GM19240 (cell line): ENCODE measurements at regions not wholly inside any gene's neighbourhood (a gene's known extent, or its start where the extent isn't known, plus 50 kb on each side); places are given as distances from the start of the nearest gene placed in this dataset.
"Not testable (repeated sequence)": the region's sequence is repeated elsewhere in the genome, so short reads cannot be mapped to it uniquely, and the experiment has no call there.

Experiments used
- DNase-seq: peaks from one replicate; pipeline ENCODE4 v3.0.0; 2011; ENCODE audit warnings: low spot score; ENCODE audit not compliant: insufficient read length

DNA sequence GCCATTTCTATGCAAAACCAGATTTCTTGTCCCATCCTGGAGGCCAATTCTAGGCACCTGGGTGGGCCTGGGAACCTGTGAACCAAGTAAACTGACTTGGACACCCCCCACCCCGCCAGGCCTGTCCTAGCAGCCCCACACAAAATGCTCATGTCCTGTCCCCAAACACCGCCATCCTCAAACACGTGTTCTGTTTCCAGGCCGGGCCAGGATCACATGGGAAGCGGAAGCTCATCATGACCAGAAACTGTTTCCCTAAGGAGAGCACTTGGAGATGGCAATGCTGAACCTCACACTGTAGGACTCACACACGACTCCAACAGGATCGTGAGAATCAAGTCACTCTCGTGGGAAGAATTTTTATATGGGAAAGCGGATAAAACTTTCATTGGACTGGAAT lies 78.7 kb upstream of the DRD5 start:
- DNase-seq, result not testable (repeated sequence)

- peak; percentile 32 for DNase-seq
These were observed 78.0 kb upstream of the DRD5 start for GRCh38 chr4:9703391-9703790.

- DNase-seq, result not testable (repeated sequence)
These were observed 77.3 kb upstream of the DRD5 start for GRCh38 chr4:9704126-9704525.

- no peak for DNase-seq
These were observed 76.7 kb upstream of the DRD5 start for GRCh38 chr4:9704551-9705332.

DNA sequence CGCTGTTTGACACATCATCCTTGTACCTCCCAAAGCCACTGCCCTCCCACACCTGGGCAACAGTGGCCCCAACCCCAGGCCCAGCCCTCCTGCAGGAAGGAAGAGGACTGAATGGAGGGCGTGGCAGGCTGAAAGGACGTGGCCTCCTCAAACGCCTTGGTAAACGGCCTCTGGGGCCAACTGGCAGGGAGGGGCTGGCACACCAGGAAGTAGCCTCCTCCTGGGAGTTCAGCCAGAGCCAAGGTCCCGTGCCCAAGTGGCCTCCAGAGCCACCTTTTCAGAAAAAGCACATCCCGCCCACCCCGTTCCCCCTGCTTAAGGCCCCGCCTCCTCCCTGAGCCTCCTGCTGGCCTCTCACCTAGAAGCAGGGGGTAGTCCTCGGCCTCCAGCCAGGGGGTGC lies 74.2 kb upstream of the DRD5 start:
- DNase-seq, result not testable (repeated sequence)

DNA sequence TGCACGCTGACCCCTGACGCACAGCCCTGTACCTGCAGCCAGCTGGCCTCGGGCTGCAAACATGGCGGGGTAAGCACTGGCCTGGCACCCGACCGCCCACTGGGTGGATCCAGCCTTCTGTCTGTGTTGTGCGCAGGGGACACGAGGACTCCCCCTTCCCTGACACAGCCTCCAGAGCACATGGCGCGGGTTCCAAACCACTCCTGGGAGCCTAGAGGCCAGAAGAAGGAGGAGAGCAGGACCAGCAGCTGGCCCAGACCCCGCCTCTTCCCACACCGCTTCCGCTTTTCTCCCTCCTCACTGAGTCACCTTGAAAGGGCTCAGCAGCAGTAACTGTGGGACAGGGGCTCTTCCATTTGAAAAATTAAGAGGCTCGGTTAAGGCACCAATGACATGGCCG lies 73.5 kb upstream of the DRD5 start:
- DNase-seq, result not testable (repeated sequence)

GRCh38 chr4:9709724-9710123 lies 71.7 kb upstream of the DRD5 start:
- no peak for DNase-seq

GRCh38 chr4:9715271-9715670 lies 66.2 kb upstream of the DRD5 start:
- DNase-seq, result not testable (repeated sequence)

DNA sequence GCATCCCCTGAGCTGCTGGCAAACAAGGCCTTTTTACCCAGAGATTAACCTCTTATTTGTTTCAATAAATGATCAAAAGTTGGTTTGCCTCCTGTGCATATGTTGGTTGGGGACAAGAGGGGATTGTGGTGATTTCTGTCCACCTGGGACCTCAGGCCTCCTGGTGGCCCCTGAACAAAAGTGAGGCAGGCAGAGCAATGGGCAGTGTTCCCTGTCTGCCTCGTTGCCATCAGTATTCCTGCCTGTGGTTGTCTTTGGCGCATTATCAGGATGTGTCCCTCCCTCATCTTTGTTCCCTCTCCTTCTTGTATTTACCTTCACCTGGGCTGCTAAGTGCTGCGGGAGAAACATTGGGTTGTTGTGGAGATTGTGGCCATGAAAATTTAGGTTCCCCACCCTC lies 65.3 kb upstream of the DRD5 start:
- no peak for DNase-seq

- not testable (repeated sequence) for DNase-seq
These were observed 63.0 kb upstream of the DRD5 start for GRCh38 chr4:9718246-9718939.

- DNase-seq, result not testable (repeated sequence)
These were observed 59.3 kb upstream of the DRD5 start for GRCh38 chr4:9722131-9722530.
